ENCODE measurements at regions not wholly inside any gene's neighbourhood (a gene's known extent, or its start where the extent isn't known, plus 50 kb on each side); places are given as distances from the start of the nearest gene placed in this dataset.

DNA sequence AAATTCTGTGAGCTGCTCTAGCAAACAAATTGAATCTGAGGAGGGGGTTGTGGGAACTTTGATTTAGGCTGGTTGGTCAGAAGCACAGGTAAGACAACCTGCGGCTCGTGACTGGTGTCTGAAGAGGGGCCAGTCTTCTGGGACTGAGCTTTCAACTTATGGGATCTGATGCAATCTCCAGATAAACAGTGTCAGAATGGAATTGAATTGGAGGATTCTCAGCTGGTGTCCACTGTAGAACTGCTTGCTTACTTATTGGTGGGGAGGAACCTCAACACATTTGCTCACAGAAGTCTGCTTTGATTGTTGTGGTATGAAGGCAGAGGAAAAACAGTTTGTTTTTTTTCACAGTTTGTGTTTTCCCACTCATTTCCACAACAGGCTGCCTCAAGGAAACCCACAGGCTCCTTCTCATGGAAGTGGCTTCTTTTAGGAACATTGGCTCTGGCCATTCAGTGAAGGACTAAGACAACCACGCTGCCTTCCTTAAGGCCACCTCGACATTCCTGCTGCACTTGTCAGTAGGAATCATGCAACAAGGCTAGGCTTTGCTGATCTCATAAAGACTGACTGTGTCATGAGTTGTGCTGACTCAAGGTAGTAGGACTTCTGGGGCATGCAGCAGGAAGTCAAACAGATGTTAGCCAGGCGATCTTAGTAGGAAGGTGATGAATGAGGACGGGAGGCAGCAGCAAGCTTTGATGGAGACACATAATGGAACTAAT lies 104.7 kb downstream of the TSN start:
- in situ Hi-C loops (cut with HindIII; ENCODE audit: low sequenced_read_pairs): no loop called here

DNA sequence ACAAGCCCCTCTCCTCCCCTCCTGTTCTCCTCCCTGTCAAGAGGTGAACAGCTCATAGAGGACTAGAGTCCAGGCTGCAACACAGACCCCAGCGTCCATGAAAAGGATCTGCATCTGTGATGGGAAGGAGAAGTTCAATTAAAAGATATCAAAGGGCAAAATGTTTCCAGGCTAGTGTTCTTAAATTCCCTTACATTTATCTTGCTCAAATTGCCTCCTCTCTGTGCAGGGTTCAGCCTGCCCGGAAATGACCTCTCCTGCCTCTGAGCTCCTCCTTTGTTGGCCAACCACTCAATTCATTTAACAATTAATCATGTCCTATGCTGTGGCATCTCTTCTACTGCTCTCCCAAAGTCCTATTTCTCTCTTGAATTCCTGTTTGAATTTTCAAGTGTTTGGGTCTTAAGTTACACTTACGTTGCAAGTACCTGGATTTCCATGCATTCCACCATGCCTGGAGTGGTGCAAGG lies 105.3 kb downstream of the TSN start:
- in situ Hi-C loops (cut with HindIII; ENCODE audit: low sequenced_read_pairs): no loop called here

DNA sequence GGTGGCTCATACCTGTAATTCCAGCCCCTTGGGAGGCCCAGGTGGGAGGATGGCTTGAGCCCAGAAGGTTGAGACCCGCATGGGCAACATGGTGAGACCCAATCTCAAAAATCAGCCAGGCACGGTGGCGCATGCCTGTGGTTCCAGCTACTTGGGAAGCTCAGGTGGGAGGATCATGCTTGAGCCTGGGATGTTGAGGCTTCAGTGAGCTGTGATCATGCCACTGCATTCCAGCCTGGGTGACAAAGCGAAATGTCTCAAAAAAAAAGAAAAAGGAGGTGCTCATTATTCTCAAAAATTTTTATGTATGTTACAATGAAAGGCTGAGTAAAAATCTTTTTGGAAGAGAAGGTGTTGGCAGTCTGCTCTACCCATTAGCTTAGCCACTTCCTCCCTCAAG lies 106.8 kb downstream of the TSN start:
- in situ Hi-C loops (cut with HindIII; ENCODE audit: low sequenced_read_pairs): no loop called here

DNA sequence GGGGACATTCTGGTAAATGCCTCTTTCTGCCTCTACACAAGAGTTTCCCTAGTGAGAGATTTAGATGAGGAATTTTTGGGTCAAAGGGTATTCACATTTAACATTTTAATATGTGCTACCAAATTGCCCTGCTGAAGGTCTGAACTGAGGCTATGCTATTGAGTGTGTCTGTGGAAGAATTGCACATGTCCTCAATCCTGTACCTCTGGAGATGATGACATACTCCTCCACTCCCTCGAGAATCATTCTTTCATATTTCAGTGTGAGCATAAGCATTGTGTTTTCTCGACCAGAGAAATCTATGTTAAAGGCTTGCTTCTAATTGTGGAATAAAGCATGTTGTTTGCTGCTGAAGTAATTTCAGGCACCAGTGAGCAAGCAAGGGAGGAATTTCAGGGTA lies 110.5 kb downstream of the TSN start:
- in situ Hi-C loops (cut with HindIII; ENCODE audit: low sequenced_read_pairs): no loop called here

DNA sequence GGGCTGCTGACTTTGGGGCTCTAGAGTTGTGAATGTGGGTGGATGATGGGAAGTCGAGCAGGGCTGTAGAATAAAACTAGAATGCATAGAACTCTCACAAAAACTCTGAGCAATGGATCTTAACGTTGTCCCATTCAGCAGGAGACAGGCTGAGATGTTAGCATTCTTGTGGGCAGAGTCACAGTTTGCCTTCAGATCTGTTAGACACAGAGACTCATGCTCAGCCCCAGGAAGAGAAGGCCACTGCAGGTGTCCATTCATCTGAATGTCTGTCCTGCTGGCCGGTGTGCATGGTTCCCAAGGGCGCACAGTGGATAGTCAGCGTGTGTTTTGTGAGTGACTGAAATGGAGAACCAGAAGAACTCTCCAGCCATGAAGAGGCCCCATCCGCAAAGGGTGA lies 111.3 kb downstream of the TSN start:
- in situ Hi-C loops (cut with HindIII; ENCODE audit: low sequenced_read_pairs): no loop called here

DNA sequence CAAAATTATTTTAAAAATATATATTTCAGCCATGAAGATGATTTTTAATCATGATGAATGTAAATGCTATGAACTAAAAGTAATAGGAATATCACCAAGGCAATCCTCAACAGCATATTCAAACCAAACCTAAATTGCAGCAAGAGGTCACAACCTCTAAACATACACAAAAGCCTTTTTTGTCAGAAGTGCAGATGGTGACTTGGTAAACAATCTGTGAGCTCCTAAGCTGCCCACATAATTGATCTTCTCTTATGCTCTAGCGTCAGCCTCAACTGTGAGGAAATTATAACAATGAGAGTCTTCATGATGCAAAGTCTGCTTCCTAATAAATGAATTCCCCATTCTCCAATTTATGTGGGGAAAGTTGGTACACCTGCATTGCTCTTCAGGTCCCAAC lies 113.2 kb downstream of the TSN start:
- in situ Hi-C loops (cut with HindIII; ENCODE audit: low sequenced_read_pairs): no loop called here

DNA sequence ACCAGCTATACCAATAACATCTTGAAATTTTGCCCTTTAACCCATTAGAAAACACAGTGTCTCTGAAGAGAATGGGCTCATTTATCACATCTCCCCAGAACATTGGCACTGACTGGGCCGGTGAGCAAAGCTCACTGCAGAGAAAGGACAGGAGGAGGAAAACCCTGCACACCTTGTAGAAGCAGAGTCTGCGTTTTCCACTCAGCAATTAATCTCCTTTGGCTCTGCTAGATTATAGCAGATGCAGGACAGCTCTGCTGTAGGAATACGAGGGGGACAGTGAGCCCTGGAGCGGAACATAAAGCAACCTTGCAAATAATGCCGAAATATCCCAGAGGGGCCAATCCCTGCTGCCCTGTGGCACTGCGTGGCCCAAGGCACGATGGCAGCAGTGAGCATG lies 113.9 kb downstream of the TSN start:
- in situ Hi-C loops (cut with HindIII; ENCODE audit: low sequenced_read_pairs): no loop called here

DNA sequence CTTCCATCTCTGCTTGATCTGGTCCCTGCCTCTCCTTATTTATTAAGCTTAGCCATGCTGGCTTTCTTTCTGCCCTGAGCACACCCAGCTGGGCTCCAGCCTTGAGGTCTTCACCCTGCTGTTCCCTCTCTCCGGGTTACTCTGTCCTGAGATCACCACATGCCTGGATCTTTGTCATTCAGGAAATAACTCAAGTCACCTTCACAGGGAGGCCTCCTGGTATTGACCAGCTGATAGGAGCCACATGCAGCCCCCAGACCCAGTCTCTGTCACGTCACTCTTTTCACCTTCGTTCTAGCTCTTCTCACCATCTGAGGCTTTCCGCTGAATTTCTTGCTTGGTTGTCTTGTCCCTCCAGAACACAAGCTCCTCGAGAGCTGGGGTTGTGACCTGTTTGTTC lies 114.4 kb downstream of the TSN start:
- in situ Hi-C loops (cut with HindIII; ENCODE audit: low sequenced_read_pairs): no loop called here

DNA sequence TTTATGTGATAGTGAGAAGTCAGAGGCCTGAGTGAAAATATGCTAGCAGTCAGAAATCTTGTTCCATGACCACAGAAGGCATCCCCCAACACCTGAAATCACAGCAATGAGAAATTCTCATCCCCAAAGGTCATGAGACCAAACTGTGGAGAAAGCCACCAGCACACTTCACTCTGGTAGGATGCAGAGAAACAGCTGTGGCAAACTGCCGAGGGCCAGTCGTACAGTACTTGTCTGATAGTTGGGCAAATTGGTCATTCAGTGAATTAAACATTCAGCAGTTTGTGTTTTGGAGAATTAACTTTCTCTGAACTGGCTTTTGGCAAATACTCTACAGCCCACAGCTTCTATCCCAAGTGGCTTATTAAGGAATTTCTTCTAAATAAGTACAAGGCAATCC lies 117.2 kb downstream of the TSN start:
- in situ Hi-C loops (cut with HindIII; ENCODE audit: low sequenced_read_pairs): no loop called here

DNA sequence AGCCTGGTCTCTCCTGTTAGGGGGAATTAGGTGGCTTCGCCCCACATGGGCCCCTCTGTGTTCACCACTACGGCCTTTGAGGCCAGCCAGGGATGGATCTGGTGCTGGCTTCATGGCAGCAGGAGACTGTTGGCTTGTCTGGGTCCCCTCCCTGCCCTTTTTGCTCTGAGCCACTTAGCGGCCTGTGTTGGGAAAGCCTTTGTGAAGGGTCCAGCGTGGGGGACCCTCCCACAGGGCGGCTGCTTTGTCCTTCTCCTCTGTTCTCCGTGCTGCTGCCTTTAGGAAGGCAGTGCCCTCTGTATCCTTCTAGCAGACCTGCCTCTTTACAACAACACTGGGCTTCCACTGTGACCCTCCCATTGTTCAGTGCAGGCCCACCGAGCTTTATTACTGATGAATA lies 118.4 kb downstream of the TSN start:
- in situ Hi-C loops (cut with HindIII; ENCODE audit: low sequenced_read_pairs): no loop called here

DNA sequence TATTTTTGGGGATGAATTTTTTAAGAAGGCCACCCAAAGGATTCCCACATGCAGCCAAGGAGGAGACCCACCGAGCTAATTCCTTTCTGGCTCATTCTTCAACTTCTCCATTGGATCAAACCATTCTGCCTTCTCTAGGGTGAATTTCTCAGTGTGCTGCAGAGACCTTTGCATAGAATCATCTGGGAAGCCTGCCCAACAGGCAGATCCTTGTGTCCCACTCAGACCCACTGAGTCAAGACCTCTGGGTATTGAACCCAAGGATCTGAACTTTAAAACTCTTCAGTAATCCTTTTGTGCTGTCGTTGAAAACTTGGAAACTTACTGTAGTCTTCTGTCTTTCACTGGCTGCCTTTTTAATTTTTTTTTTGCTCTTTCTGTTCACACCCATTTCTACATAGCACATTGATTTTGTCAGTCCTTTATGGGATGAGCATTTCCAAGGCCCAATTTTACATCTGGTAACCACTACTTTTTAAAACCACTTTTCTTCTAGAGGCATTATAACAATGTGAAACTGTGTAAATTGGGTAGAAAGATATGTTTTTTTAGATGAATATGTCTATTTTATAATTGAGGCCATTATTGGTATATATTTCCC lies 120.2 kb downstream of the TSN start:
- in situ Hi-C loops (cut with HindIII; ENCODE audit: low sequenced_read_pairs): no loop called here

DNA sequence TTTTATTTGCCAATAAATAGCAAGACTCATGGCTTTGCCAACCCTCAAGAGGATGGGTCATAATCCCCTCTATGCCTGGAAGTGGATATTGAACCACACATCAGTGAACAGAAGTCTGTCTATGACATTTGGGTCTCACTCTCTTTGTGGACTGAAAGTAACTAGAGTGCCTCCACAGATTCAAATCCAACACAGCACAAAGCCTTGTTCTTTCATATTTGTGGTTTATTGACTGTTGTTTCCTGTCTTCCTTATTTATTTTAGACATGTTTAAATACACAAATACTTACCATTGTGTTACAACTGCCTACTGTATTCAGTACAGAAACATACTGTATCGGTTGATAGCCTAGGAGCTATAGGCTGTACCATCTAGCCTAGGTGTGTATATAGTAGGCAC lies 121.9 kb downstream of the TSN start:
- in situ Hi-C loops (cut with HindIII; ENCODE audit: low sequenced_read_pairs): no loop called here

DNA sequence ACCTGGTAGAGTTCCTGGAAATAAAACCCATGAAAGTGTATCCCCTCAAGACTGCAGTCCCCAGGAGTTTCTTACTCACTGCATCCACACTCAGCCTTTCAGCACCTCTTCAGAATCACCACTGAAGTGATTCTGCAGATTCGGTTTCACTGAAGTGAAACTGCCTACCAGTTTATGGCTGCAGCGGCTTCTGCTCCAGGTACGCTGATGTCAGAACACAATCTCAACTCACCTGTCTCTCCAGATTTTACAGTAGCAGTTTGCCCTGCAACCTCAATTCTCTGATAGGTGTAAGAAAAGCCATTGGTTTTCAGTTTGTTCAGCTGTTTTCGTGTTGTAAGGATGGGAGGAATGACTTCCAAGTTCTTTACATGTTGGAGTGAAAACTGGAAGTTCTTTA lies 124.8 kb downstream of the TSN start:
- in situ Hi-C loops (cut with HindIII; ENCODE audit: low sequenced_read_pairs): no loop called here

DNA sequence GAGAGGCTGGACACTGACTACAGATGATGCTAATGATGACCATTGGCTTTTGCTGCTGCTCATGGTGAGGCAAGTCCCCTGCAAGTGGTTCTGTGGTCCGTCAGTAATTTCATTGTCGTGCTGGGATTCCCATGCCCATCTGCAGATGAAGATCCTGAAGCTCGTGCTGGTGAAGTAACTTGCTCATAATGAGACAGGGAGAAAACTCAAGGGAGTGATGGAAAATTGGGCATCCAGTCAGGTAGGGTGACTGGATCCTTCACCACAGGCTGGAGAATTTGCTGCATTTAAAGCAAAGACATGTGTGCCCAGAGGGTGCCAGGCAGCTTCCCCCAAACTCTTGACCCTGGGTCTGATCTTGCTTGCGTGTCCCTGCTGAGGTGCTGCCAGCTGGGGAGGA lies 125.6 kb downstream of the TSN start:
- in situ Hi-C loops (cut with HindIII; ENCODE audit: low sequenced_read_pairs): no loop called here

DNA sequence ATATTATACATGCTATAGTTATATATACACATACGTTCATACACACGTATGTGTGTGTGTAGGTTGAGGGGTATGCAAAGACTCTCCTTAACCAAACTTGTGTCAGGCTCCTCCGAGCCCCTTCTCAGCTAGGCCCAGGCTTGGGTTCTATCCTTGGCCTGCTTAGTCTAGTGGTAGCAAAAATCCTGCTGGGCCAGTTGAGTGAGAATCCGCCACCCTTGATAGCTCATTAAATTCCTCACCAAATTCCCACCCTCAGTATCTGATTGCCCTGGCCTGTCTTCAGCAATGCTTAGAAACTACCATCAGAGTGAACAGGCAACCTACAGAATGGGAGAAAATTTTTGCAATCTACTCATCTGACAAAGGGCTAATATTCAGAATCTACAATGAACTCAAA lies 126.5 kb downstream of the TSN start:
- in situ Hi-C loops (cut with HindIII; ENCODE audit: low sequenced_read_pairs): no loop called here

DNA sequence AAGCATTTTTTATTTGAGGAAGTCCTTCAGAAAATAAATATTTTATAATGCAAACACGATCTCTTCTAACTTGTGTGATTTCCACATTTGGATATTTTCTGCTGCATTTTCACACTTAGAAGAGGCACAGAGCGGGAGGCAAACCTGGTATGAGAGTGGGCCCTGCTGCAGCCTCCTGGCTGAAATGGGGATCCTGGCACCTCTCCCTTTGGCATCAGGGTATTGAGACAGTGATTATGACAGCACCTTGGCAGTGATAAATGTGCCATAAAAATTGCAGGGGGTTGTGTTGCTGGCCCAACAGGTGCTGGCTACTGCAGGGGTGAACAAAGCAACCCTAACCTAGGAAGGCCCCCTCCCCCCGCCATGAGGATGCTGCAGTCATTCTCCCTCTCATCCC lies 128.6 kb downstream of the TSN start:
- in situ Hi-C loops (cut with HindIII; ENCODE audit: low sequenced_read_pairs): no loop called here

DNA sequence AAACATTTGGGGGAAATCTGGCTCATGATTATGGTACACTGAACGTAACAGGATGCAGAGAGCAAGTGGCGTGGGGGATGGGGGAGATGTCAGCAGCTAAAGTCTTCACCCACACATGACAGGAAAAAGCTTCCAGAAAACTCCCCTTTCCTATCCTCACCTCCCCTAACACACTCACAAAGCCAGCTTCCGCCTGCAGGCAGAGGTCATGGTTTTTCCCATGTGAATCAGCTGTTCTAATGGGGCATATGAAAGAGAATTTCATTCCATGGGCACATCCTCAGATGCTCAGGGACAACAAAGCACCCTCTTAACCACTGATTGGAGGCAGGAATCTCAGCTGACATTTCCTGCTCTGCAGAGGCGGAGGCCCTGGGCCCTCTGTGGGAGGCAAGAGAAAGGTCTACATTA lies 129.1 kb downstream of the TSN start:
- in situ Hi-C loops (cut with HindIII; ENCODE audit: low sequenced_read_pairs): no loop called here

DNA sequence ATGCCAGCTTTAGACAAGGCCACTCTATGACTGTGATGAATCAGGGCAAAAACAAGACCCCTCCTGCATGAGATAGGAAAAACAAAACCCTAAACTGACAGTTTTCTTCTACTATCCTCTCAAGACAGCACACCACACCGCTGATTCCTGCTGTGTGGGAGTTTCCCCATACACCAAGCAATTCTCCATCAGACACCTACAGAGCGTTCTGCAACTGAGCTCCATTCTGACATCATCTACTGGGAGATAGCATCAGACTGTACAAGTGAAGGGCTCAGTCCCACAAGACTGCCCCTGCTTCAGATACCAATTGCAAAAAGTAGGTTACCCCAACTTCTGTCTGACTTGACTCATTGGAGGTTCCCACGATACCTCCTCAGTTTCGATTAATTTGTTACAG lies 130.6 kb downstream of the TSN start:
- in situ Hi-C loops (cut with HindIII; ENCODE audit: low sequenced_read_pairs): no loop called here

DNA sequence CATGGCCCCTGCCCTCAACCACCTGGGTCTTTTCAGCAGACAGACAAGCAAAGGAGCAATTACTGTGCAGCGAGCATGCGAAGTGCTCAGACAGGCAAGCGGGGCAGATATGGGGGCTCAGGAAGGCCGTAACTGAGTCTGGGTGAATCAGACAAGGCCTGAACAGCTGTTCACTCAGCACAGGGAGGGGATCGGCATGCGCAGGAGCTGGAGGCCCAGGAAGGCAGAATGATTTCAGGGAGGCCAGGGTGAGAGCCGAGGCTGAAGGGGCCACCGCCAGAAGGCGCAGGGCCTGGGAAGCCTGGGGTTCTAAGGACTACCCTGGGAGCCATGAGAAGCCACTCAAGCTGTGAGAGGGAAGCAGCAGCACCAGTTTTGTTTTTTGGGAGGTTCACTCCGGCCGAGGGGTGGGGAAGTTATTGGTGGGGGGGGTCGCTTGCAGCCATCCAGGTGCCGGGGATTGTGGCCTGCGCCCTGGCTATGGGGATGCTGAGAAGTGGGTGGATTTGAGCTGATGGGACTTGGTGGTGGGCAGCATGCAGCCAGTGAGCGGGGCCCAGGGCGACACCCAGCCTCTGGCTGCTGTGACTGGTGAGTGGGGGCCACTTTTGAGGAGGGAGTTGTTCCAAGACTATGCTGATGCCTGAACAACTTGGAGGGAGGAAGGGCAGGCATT lies 132.2 kb downstream of the TSN start:
- in situ Hi-C loops (cut with HindIII; ENCODE audit: low sequenced_read_pairs): no loop called here

DNA sequence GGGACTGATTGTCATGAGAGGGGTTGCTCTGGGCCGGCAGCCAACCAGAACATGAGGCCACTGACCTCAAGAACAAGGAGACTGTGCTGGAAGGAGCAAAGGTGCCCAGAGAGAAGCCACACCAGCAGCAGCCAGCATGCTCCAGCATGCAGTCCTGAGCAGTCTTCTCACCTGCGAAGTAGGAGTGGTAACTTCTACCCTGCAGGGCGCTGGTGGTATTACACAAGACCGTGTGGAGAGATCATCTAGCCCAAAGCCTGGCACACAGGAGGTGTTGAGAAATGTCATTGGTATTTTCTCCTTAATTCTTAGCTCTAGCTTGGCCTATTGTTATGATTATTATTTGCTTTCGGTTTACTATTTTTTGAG lies 132.7 kb downstream of the TSN start:
- in situ Hi-C loops (cut with HindIII; ENCODE audit: low sequenced_read_pairs): no loop called here

DNA sequence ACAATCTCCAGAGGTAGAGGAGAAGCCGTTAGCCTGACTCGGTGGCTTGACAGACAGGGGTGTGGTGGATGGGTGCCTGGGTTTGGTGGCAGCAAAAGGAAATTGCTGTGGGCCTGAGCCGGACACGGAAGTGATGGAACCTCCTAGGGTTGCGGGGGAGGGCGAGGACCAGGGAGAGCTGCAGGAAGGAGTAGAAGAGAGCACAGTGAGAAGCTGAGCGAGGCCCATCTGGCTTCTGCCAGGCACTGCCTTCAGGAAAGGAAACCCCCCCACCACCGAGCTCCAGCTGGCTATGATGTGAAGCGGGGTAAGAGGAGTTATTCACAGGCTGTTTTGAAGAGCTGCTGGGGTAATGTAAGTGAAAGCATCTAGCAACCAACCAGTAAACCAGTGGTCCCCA lies 134.6 kb downstream of the TSN start:
- in situ Hi-C loops (cut with HindIII; ENCODE audit: low sequenced_read_pairs): no loop called here

Data from endothelial cell of hepatic sinusoid (primary cell).